GM12892 (cell line): ENCODE measurements at regions not wholly inside any gene's neighbourhood (a gene's known extent, or its start where the extent isn't known, plus 50 kb on each side); places are given as distances from the start of the nearest gene placed in this dataset.

ENCODE experiments used
- POLR2A ChIP-seq: IDR thresholded peaks from 2 replicates; pipeline ENCODE4 v1.6.1; 2011; ENCODE audit warnings: low read depth, low read length, control low read depth
- POLR2AphosphoS5 ChIP-seq: IDR thresholded peaks from 2 replicates; pipeline ENCODE4 v1.6.1; 2011; ENCODE audit warnings: low read depth, low read length, control low read depth
- TAF1 ChIP-seq: IDR thresholded peaks from 2 replicates; pipeline ENCODE4 v1.6.1; 2011; ENCODE audit warnings: low read depth, mild to moderate bottlenecking, control low read depth, low read length, borderline replicate concordance

GRCh38 chr13:107057028-107057631 is 489.2 kb upstream of the ARGLU1 start:
- TF ChIP-seq TAF1 (no peak), POLR2A (no peak), POLR2AphosphoS5 (no peak)
